NOMO-1 treated with DMSO at 0.1 percent for 48 hours (cell line): ENCODE measurements at regions not wholly inside any gene's neighbourhood (a gene's known extent, or its start where the extent isn't known, plus 50 kb on each side); places are given as distances from the start of the nearest gene placed in this dataset.
A peak's percentile ranks its signal among the peaks of the same experiment; 100 is the strongest.

Source experiments
- DNase-seq: peaks from one replicate; lab custom pipeline; 2025; ENCODE audit not compliant: unreplicated experiment; lab: John Stamatoyannopoulos, UW

- DNase-seq: no peak
Measured at GRCh38 chr4:100285121-100285520, 94.9 kb upstream of the DDIT4L start.

- DNase-seq: no peak
Measured at GRCh38 chr4:100284129-100284880, 94.0 kb upstream of the DDIT4L start.

- no peak for DNase-seq
Measured at GRCh38 chr4:100280807-100281206, 90.5 kb upstream of the DDIT4L start.

GRCh38 chr4:100278567-100278966 is 88.3 kb upstream of the DDIT4L start:
- DNase-seq: no peak

GRCh38 chr4:100269446-100269845 is 79.2 kb upstream of the DDIT4L start:
- no peak for DNase-seq

GRCh38 chr4:100268789-100269188 is 78.5 kb upstream of the DDIT4L start:
- no peak for DNase-seq

GRCh38 chr4:100261346-100261745 is 71.1 kb upstream of the DDIT4L start:
- DNase-seq: no peak

- no peak for DNase-seq
Measured at GRCh38 chr4:100258675-100259074, 68.4 kb upstream of the DDIT4L start.

- peak; percentile 94 for DNase-seq
Measured at GRCh38 chr4:100257567-100257966, 67.3 kb upstream of the DDIT4L start.

GRCh38 chr4:100254237-100254636 is 64.0 kb upstream of the DDIT4L start:
- DNase-seq: no peak

GRCh38 chr4:100248476-100248875 is 58.2 kb upstream of the DDIT4L start:
- no peak for DNase-seq

GRCh38 chr4:100246697-100247096 is 56.4 kb upstream of the DDIT4L start:
- DNase-seq: no peak

- no peak for DNase-seq
Measured at GRCh38 chr4:100244347-100244746, 54.1 kb upstream of the DDIT4L start.
